NCI-H1105 (cell line): ENCODE measurements at regions not wholly inside any gene's neighbourhood (a gene's known extent, or its start where the extent isn't known, plus 50 kb on each side); places are given as distances from the start of the nearest gene placed in this dataset.
"Not testable (repeated sequence)": the region's sequence is repeated elsewhere in the genome, so short reads cannot be mapped to it uniquely, and the experiment has no call there.

Experiments used
- DNase-seq: peaks from one replicate; lab custom pipeline; 2025; lab: John Stamatoyannopoulos, UW

GRCh38 chr14:21825149-21825743 lies 151.6 kb upstream of the OR4E1 start:
- DNase-seq = no peak

- DNase-seq = no peak
Measured at GRCh38 chr14:21822109-21822508, 148.5 kb upstream of the OR4E1 start.

GRCh38 chr14:21820631-21821030 lies 147.0 kb upstream of the OR4E1 start:
- DNase-seq = no peak

- DNase-seq = not testable (repeated sequence)
Measured at GRCh38 chr14:21819891-21820290, 146.3 kb upstream of the OR4E1 start.

GRCh38 chr14:21817010-21817409 lies 143.4 kb upstream of the OR4E1 start:
- not testable (repeated sequence) for DNase-seq

- DNase-seq = no peak
Measured at GRCh38 chr14:21807975-21808374, 134.4 kb upstream of the OR4E1 start.

- no peak for DNase-seq
Measured at GRCh38 chr14:21804981-21805380, 131.4 kb upstream of the OR4E1 start.

GRCh38 chr14:21802441-21802840 lies 128.8 kb upstream of the OR4E1 start:
- DNase-seq = no peak

- DNase-seq = no peak
Measured at GRCh38 chr14:21796916-21797315, 123.3 kb upstream of the OR4E1 start.

- DNase-seq = no peak
Measured at GRCh38 chr14:21795456-21795855, 121.8 kb upstream of the OR4E1 start.

GRCh38 chr14:21791749-21792148 lies 118.1 kb upstream of the OR4E1 start:
- DNase-seq = no peak

- not testable (repeated sequence) for DNase-seq
Measured at GRCh38 chr14:21788687-21789086, 115.1 kb upstream of the OR4E1 start.

GRCh38 chr14:21787242-21787641 lies 113.6 kb upstream of the OR4E1 start:
- DNase-seq = not testable (repeated sequence)

- DNase-seq = no peak
Measured at GRCh38 chr14:21781543-21781942, 107.9 kb upstream of the OR4E1 start.

GRCh38 chr14:21780429-21781084 lies 106.9 kb upstream of the OR4E1 start:
- no peak for DNase-seq

- no peak for DNase-seq
Measured at GRCh38 chr14:21771671-21772070, 98.1 kb upstream of the OR4E1 start.

GRCh38 chr14:21768875-21769257 lies 95.2 kb upstream of the OR4E1 start:
- no peak for DNase-seq

- DNase-seq = no peak
Measured at GRCh38 chr14:21768116-21768874, 94.7 kb upstream of the OR4E1 start.

GRCh38 chr14:21760360-21760759 lies 86.7 kb upstream of the OR4E1 start:
- not testable (repeated sequence) for DNase-seq

- DNase-seq = no peak
Measured at GRCh38 chr14:21749306-21749868, 75.8 kb upstream of the OR4E1 start.

- DNase-seq = no peak
Measured at GRCh38 chr14:21748869-21749303, 75.3 kb upstream of the OR4E1 start.

- no peak for DNase-seq
Measured at GRCh38 chr14:21735639-21736307, 62.2 kb upstream of the OR4E1 start.
